IMR-90 (cell line): ENCODE measurements at regions not wholly inside any gene's neighbourhood (a gene's known extent, or its start where the extent isn't known, plus 50 kb on each side); places are given as distances from the start of the nearest gene placed in this dataset.

Experiments used
- ATAC-seq: fragments of 200-7000 bp; cut with Tn5 transposase; 2 replicates; pipeline ENCODE4 v1.9.1; 2020; ENCODE audit warnings: low read depth, mild to moderate bottlenecking, moderate library complexity
- BruUV-seq: library from RNA; stranded (reverse); fragments of 400-500 nt; replicated peaks from 2 replicates; lab custom pipeline; 2021; lab: Mats Ljungman, UMichigan
- CTCF ChIA-PET: fragments of 300-600 bp; formaldehyde crosslinking; extraction: SDS; loops from one replicate; lab custom pipeline; 2021; ENCODE audit warnings: antibody characterized with exemption; lab: Yijun Ruan, JAX
- POLR2A ChIA-PET: fragments of 300-600 bp; sonication (Branson Sonifier 250); formaldehyde crosslinking; loops from one replicate; lab custom pipeline; 2022; ENCODE audit warnings: antibody characterized with exemption; ENCODE audit not compliant: unreplicated experiment; lab: Charles Lee
- DNase-seq: peaks from one replicate; pipeline ENCODE4 v3.0.0; 2013
- H2AFZ ChIP-seq: replicated peaks from 2 replicates; pipeline ENCODE3; 2013; ENCODE audit warnings: low read length, mild to moderate bottlenecking; ENCODE audit not compliant: poor library complexity
- H2AK5ac ChIP-seq: 2 replicates; pipeline ENCODE4 v1.6.1; 2013; ENCODE audit warnings: low read depth, low read length, inconsistent platforms
- H2AK9ac ChIP-seq: replicated peaks from 2 replicates; pipeline ENCODE3; 2013; ENCODE audit warnings: mild to moderate bottlenecking, low read depth, low read length, moderate library complexity; ENCODE audit not compliant: poor library complexity
- H2BK120ac ChIP-seq: 2 replicates; pipeline ENCODE4 v1.6.1; 2013; ENCODE audit warnings: low read depth, low read length, inconsistent platforms
- H2BK15ac ChIP-seq: 3 replicates; pipeline ENCODE4 v1.6.1; 2013; ENCODE audit warnings: low read depth, low read length, inconsistent platforms
- H2BK20ac ChIP-seq: 2 replicates; pipeline ENCODE4 v1.6.1; 2013; ENCODE audit warnings: low read depth, mild to moderate bottlenecking, inconsistent platforms, low read length, moderate library complexity
- H2BK5ac ChIP-seq: 2 replicates; pipeline ENCODE4 v1.6.1; 2013; ENCODE audit warnings: mild to moderate bottlenecking, low read depth, low read length, inconsistent platforms; ENCODE audit not compliant: poor library complexity, severe bottlenecking
- H3K14ac ChIP-seq: replicated peaks from 2 replicates; pipeline ENCODE4 v1.6.1; 2013; ENCODE audit warnings: low read depth, low read length, inconsistent platforms
- H3K18ac ChIP-seq: 2 replicates; pipeline ENCODE4 v1.6.1; 2013; ENCODE audit warnings: low read depth, low read length, control low read depth
- H3K23ac ChIP-seq: 2 replicates; pipeline ENCODE4 v1.6.1; 2013; ENCODE audit warnings: low read depth, low read length, inconsistent platforms
- H3K27ac ChIP-seq: 2 replicates; pipeline ENCODE4 v1.5.1; 2013; ENCODE audit warnings: mild to moderate bottlenecking, control low read depth, low read length; ENCODE audit not compliant: insufficient read depth
- H3K27me3 ChIP-seq: 2 replicates; pipeline ENCODE4 v1.6.1; 2013; ENCODE audit warnings: low read length; ENCODE audit not compliant: control insufficient read depth, insufficient read depth
- H3K36me3 ChIP-seq: 2 replicates; pipeline ENCODE4 v1.6.1; 2013; ENCODE audit warnings: low read length, mixed read lengths; ENCODE audit not compliant: control insufficient read depth, insufficient read depth
- H3K4ac ChIP-seq: 2 replicates; pipeline ENCODE4 v1.6.1; 2013; ENCODE audit warnings: low read depth, low read length, inconsistent platforms
- H3K4me1 ChIP-seq: 2 replicates; pipeline ENCODE4 v1.6.1; 2013; ENCODE audit warnings: low read length, mixed read lengths; ENCODE audit not compliant: control insufficient read depth, insufficient read depth
- H3K4me2 ChIP-seq: 2 replicates; pipeline ENCODE4 v1.6.1; 2013; ENCODE audit warnings: low read depth, mild to moderate bottlenecking, control low read depth, low read length, moderate library complexity
- H3K4me3 ChIP-seq: 2 replicates; pipeline ENCODE4 v1.5.1; 2013; ENCODE audit warnings: low read depth, mild to moderate bottlenecking, control low read depth, low read length, moderate library complexity; ENCODE audit not compliant: insufficient read depth
- H3K56ac ChIP-seq: 2 replicates; pipeline ENCODE4 v1.6.1; 2013; ENCODE audit warnings: low read length, inconsistent platforms; ENCODE audit not compliant: insufficient read depth; ENCODE audit errors: extremely low read depth
- H3K79me1 ChIP-seq, 2 experiments: 2 replicates each; pipeline ENCODE4 v1.6.1; 2013; ENCODE audit warnings: low read length in 2 of 2, inconsistent platforms in 1 of 2, low read depth in 1 of 2
- H3K9ac ChIP-seq: 2 replicates; pipeline ENCODE4 v1.6.1; 2013; ENCODE audit warnings: low read depth, low read length, control low read depth
- H3K9me1 ChIP-seq: 2 replicates; pipeline ENCODE4 v1.6.1; 2013; ENCODE audit warnings: low read length, inconsistent platforms; ENCODE audit not compliant: insufficient read depth
- H3K9me3 ChIP-seq: 2 replicates; pipeline ENCODE4 v1.6.1; 2013; ENCODE audit warnings: low read length; ENCODE audit not compliant: control insufficient read depth, insufficient read depth
- H4K20me1 ChIP-seq: 2 replicates; pipeline ENCODE4 v1.6.1; 2013; ENCODE audit warnings: low read length, inconsistent platforms; ENCODE audit not compliant: insufficient read depth
- H4K5ac ChIP-seq: 2 replicates; pipeline ENCODE4 v1.6.1; 2013; ENCODE audit warnings: mild to moderate bottlenecking, low read depth, low read length, control low read depth
- H4K8ac ChIP-seq, 2 experiments: 2 replicates each; pipeline ENCODE4 v1.6.1; 2013; ENCODE audit warnings: low read depth in 2 of 2, low read length in 2 of 2, control low read depth in 1 of 2, inconsistent platforms in 1 of 2
- H4K91ac ChIP-seq: 2 replicates; pipeline ENCODE4 v1.6.1; 2013; ENCODE audit warnings: low read depth, low read length, inconsistent platforms; ENCODE audit not compliant: insufficient read depth
- CEBPB ChIP-seq: IDR thresholded peaks from 2 replicates; pipeline ENCODE4 v1.6.1; 2012; ENCODE audit warnings: low read depth, low read length, improper control_type of control experiment
- CHD1 ChIP-seq: IDR thresholded peaks from 2 replicates; pipeline ENCODE4 v1.6.1; 2012; ENCODE audit warnings: low read depth, low read length, improper control_type of control experiment
- FOS ChIP-seq: fragments of 150-350 bp; IDR thresholded peaks from 2 replicates; pipeline ENCODE4 v1.6.1; 2016; ENCODE audit warnings: low read depth, low read length
- MXI1 ChIP-seq: IDR thresholded peaks from 2 replicates; pipeline ENCODE4 v1.6.1; 2012; ENCODE audit warnings: low read depth, mild to moderate bottlenecking, low read length, moderate library complexity, borderline replicate concordance
- RFX5 ChIP-seq: IDR thresholded peaks from 2 replicates; pipeline ENCODE4 v1.8.0; 2012; ENCODE audit warnings: low read depth, mild to moderate bottlenecking, low read length, moderate library complexity
- SMC3 ChIP-seq: fragments of 150-350 bp; IDR thresholded peaks from 2 replicates; pipeline ENCODE4 v1.6.1; 2016; ENCODE audit warnings: low read depth, mild to moderate bottlenecking, antibody characterized with exemption, low read length, moderate library complexity
- WGBS, 2 experiments: methylation state at CpG; one replicate each; pipeline versions ENCODE4 v1.1.5 to v1.1.7; 2013; ENCODE audit warnings: missing lambda C conversion rate in 2 of 2; ENCODE audit not compliant: insufficient read length in 1 of 2; ENCODE audit errors: extremely low coverage in 2 of 2; 5-methylcytosine and 5-hydroxymethylcytosine counted together
- dilution Hi-C: fragments of 300-500 bp; cut with HindIII; formaldehyde crosslinking; loops from one replicate; pipeline ENCODE4 v1.14.3; 2018; ENCODE audit warnings: low sequenced_read_pairs; ENCODE audit not compliant: unreplicated experiment
- in situ Hi-C: fragments of 300-500 bp; cut with MboI; formaldehyde crosslinking; loops from 3 replicates; pipeline ENCODE4 v1.14.3; 2019; ENCODE audit warnings: low sequenced_read_pairs, inconsistent platforms, mixed read lengths
- intact Hi-C: fragments of 100-400 bp; cut with micrococcal nuclease; formaldehyde crosslinking; loops from 2 replicates; pipeline ENCODE4 v1.10.0; 2022
- TF ChIP-seq, protein P1 (sequence below): fragments of 150-350 bp; IDR thresholded peaks from 2 replicates; pipeline ENCODE4 v1.6.1; 2017; ENCODE audit warnings: mild to moderate bottlenecking, antibody characterized with exemption, low read length, low read depth

DNA sequence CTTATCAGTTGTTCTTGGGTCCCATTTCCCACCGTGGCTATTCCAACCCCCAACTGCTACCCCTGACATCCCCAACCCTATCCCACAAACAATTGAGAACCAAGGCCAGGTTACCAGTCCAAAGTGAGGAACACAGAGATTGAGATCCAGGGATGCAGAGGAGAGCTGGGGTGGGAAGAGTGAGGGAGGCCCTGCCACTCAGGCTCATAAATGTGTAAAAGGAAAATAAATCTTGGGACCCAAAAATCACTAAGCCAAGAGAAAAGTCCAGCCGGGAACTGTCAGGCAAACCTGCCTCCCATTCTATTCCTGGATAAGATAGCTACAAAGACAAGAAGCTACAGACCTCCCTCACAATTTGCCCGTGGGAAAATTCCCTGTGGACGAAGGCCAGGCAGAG, 101.1 kb upstream of the DLG1 start:
- H2BK15ac ChIP-seq: no peak overlapping the region
- no TSS peak for BruUV-seq
- dilution Hi-C loops: no loop called here
- H3K4me2 ChIP-seq: no peak overlapping the region
- H3K23ac ChIP-seq: no peak overlapping the region
- no peak overlapping the region for H3K18ac ChIP-seq
- TF ChIP-seq, protein P1, sequence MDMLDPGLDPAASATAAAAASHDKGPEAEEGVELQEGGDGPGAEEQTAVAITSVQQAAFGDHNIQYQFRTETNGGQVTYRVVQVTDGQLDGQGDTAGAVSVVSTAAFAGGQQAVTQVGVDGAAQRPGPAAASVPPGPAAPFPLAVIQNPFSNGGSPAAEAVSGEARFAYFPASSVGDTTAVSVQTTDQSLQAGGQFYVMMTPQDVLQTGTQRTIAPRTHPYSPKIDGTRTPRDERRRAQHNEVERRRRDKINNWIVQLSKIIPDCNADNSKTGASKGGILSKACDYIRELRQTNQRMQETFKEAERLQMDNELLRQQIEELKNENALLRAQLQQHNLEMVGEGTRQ: no peak
- TF ChIP-seq FOS: no peak
- no peak for TF ChIP-seq RFX5
- no peak for TF ChIP-seq MXI1
- TF ChIP-seq SMC3: no peak
- TF ChIP-seq CEBPB: no peak
- no peak for TF ChIP-seq CHD1
- no peak overlapping the region for H3K4ac ChIP-seq
- no peaks in the 10 kb centered on the region for H3K9me3 ChIP-seq
- no peak overlapping the region for H2AK9ac ChIP-seq
- H3K27ac ChIP-seq: no peak overlapping the region
- H2AK5ac ChIP-seq: no peak overlapping the region
- H3K79me1 ChIP-seq: no peaks in the 10 kb centered on the region
- no peak overlapping the region for H3K56ac ChIP-seq
- H4K8ac ChIP-seq: no peak overlapping the region
- no peak overlapping the region for H4K5ac ChIP-seq
- H3K27me3 ChIP-seq: peaks cover 40% of the 10 kb centered on the region
- H3K4me1 ChIP-seq: peaks cover 4% of the 10 kb centered on the region
- H2BK20ac ChIP-seq: no peak overlapping the region
- H2BK120ac ChIP-seq: no peak overlapping the region
- H3K9me1 ChIP-seq: no peaks in the 10 kb centered on the region; the same call in 1 of the 2 replicates
- no peaks in the 10 kb centered on the region for H3K36me3 ChIP-seq
- no peak overlapping the region for H2AFZ ChIP-seq
- H3K9ac ChIP-seq: no peak overlapping the region
- peaks cover 6% of the 10 kb centered on the region; the same call in 1 of the 2 replicates for H4K20me1 ChIP-seq
- no peak overlapping the region for H3K4me3 ChIP-seq
- no peak overlapping the region for H2BK5ac ChIP-seq
- ATAC-seq: no peak
- no CpG with 5 or more reads among the region's 4 CpGs for WGBS, 2 experiments
- in situ Hi-C loops: loop anchor here (5.0 kb wide), 1 partner anchor 102 kb away; the partner anchor contains the start of gene DLG1
- H3K14ac ChIP-seq: no peak overlapping the region
- no peak overlapping the region for H4K91ac ChIP-seq
- intact Hi-C loops: no loop called here
- POLR2A ChIA-PET: no interaction called here
- DNase-seq: no peak
- CTCF ChIA-PET: no interaction called here
